ENCODE measurements at regions not wholly inside any gene's neighbourhood (a gene's known extent, or its start where the extent isn't known, plus 50 kb on each side); places are given as distances from the start of the nearest gene placed in this dataset.

GRCh38 chr2:236744716-236745115 lies 175.1 kb downstream of the ACKR3 start:
- no peak for DNase-seq (ENCODE audit: low read depth in 2 of 2)

- DNase-seq (ENCODE audit: low read depth in 2 of 2) = no peak
Observed at GRCh38 chr2:236745420-236746210, 176.0 kb downstream of the ACKR3 start.

GRCh38 chr2:236746833-236747232 lies 177.2 kb downstream of the ACKR3 start:
- no peak for DNase-seq (ENCODE audit: low read depth in 2 of 2)

GRCh38 chr2:236747426-236747825 lies 177.8 kb downstream of the ACKR3 start:
- DNase-seq (ENCODE audit: low read depth in 2 of 2) = no peak

- no peak for DNase-seq (ENCODE audit: low read depth in 2 of 2)
Observed at GRCh38 chr2:236747925-236748324, 178.3 kb downstream of the ACKR3 start.

GRCh38 chr2:236748385-236748784 lies 178.8 kb downstream of the ACKR3 start:
- DNase-seq (ENCODE audit: low read depth in 2 of 2) = no peak

- peak in 1 of 2 donors; percentile 16 for DNase-seq (ENCODE audit: low read depth in 2 of 2)
Observed at GRCh38 chr2:236748801-236749200, 179.2 kb downstream of the ACKR3 start.

GRCh38 chr2:236749346-236749745 lies 179.7 kb downstream of the ACKR3 start:
- no peak for DNase-seq (ENCODE audit: low read depth in 2 of 2)

GRCh38 chr2:236752096-236752495 lies 182.5 kb downstream of the ACKR3 start:
- DNase-seq (ENCODE audit: low read depth in 2 of 2) = no peak

- DNase-seq (ENCODE audit: low read depth in 2 of 2) = peak in 1 of 2 donors; percentile 69
Observed at GRCh38 chr2:236753606-236754270, 184.1 kb downstream of the ACKR3 start.

GRCh38 chr2:236754271-236754944 lies 184.8 kb downstream of the ACKR3 start:
- no peak for DNase-seq (ENCODE audit: low read depth in 2 of 2)

GRCh38 chr2:236755278-236755840 lies 185.7 kb downstream of the ACKR3 start:
- DNase-seq (ENCODE audit: low read depth in 2 of 2) = no peak

GRCh38 chr2:236758406-236758805 lies 188.8 kb downstream of the ACKR3 start:
- peak in 1 of 2 donors; percentile 78 for DNase-seq (ENCODE audit: low read depth in 2 of 2)

GRCh38 chr2:236760246-236760645 lies 190.6 kb downstream of the ACKR3 start:
- DNase-seq (ENCODE audit: low read depth in 2 of 2) = no peak

GRCh38 chr2:236761358-236761757 lies 191.7 kb downstream of the ACKR3 start:
- DNase-seq (ENCODE audit: low read depth in 2 of 2) = no peak

GRCh38 chr2:236762628-236763027 lies 193.0 kb downstream of the ACKR3 start:
- no peak for DNase-seq (ENCODE audit: low read depth in 2 of 2)

- DNase-seq (ENCODE audit: low read depth in 2 of 2) = no peak
Observed at GRCh38 chr2:236763857-236764256, 194.2 kb downstream of the ACKR3 start.

GRCh38 chr2:236764716-236765115 lies 195.1 kb downstream of the ACKR3 start:
- DNase-seq (ENCODE audit: low read depth in 2 of 2) = no peak

GRCh38 chr2:236765478-236765877 lies 195.9 kb downstream of the ACKR3 start:
- no peak for DNase-seq (ENCODE audit: low read depth in 2 of 2)

GRCh38 chr2:236766850-236767249 lies 197.2 kb downstream of the ACKR3 start:
- no peak for DNase-seq (ENCODE audit: low read depth in 2 of 2)

- DNase-seq (ENCODE audit: low read depth in 2 of 2) = no peak
Observed at GRCh38 chr2:236767941-236768340, 198.3 kb downstream of the ACKR3 start.

All from lung microvascular endothelial cell (primary cell).